Erythroblast (primary cell): ENCODE measurements at regions not wholly inside any gene's neighbourhood (a gene's known extent, or its start where the extent isn't known, plus 50 kb on each side); places are given as distances from the start of the nearest gene placed in this dataset.

ENCODE experiments used
- GATA1 ChIP-seq: IDR thresholded peaks from 2 replicates; pipeline ENCODE4 v1.6.1; 2011; ENCODE audit warnings: low read depth, mild to moderate bottlenecking, control low read depth, low read length, moderate library complexity
- POLR2A ChIP-seq: IDR thresholded peaks from 2 replicates; pipeline ENCODE4 v1.6.1; 2011; ENCODE audit warnings: mild to moderate bottlenecking, low read length

- TF ChIP-seq POLR2A (no peak), GATA1 (no peak)
Measured at GRCh38 chr6:164356814-164357213, 942.3 kb downstream of the QKI start.
